Keratinocyte (primary cell): ENCODE measurements at regions not wholly inside any gene's neighbourhood (a gene's known extent, or its start where the extent isn't known, plus 50 kb on each side); places are given as distances from the start of the nearest gene placed in this dataset.

Experiments used
- DNase-seq: peaks from one replicate; pipeline ENCODE4 v3.0.0-alpha.2; 2011; ENCODE audit warnings: low read depth, missing footprints, low spot score
- FAIRE-seq: peaks from 2 replicates; lab custom pipeline; 2011; peaks lifted over from hg19 to GRCh38; lab: Jason Lieb, UNC
- H2AFZ ChIP-seq: 2 replicates; pipeline ENCODE4 v1.6.0; 2012; ENCODE audit warnings: low read length, control low read depth, inconsistent platforms; ENCODE audit not compliant: control insufficient read depth
- H3K27ac ChIP-seq: 2 replicates; pipeline ENCODE4 v1.5.1; 2011; ENCODE audit warnings: low read length; ENCODE audit not compliant: control insufficient read depth, insufficient read depth
- H3K27me3 ChIP-seq: 3 replicates; pipeline ENCODE4 v1.6.0; 2011; ENCODE audit warnings: low read length; ENCODE audit not compliant: control insufficient read depth, insufficient read depth; ENCODE audit errors: extremely low read depth
- H3K36me3 ChIP-seq, 2 experiments: 2 replicates in 1 of 2; 3 replicates in 1 of 2; pipeline ENCODE4 v1.5.1; 2011; ENCODE audit warnings: low read length in 2 of 2, mild to moderate bottlenecking in 1 of 2; ENCODE audit not compliant: control insufficient read depth in 2 of 2, insufficient read depth in 2 of 2; ENCODE audit errors: extremely low read depth in 1 of 2
- H3K4me1 ChIP-seq: 3 replicates; pipeline ENCODE4 v1.5.1; 2011; ENCODE audit warnings: low read length; ENCODE audit not compliant: control insufficient read depth, insufficient read depth; ENCODE audit errors: extremely low read depth
- H3K4me2 ChIP-seq: 3 replicates; pipeline ENCODE4 v1.6.0; 2011; ENCODE audit warnings: low read depth, low read length; ENCODE audit not compliant: control insufficient read depth, insufficient read depth; ENCODE audit errors: extremely low read depth
- H3K4me3 ChIP-seq, 3 experiments: fragments of 200-600 bp in 1 of 3; sonication (generic) in 1 of 3; 2 replicates in 2 of 3; 3 replicates in 1 of 3; pipeline ENCODE4 v1.5.1; 2011 to 2016; ENCODE audit warnings: low read length in 3 of 3, mild to moderate bottlenecking in 3 of 3, control low read depth in 2 of 3, inconsistent platforms in 1 of 3, low read depth in 1 of 3, mixed read lengths in 1 of 3, mixed run types in 1 of 3, moderate library complexity in 1 of 3; ENCODE audit not compliant: control insufficient read depth in 2 of 3, insufficient read depth in 2 of 3; ENCODE audit errors: extremely low read depth in 1 of 3
- H3K79me2 ChIP-seq: 2 replicates; pipeline ENCODE4 v1.6.0; 2012; ENCODE audit warnings: low read length; ENCODE audit not compliant: control insufficient read depth, insufficient read depth
- H3K9ac ChIP-seq: 3 replicates; pipeline ENCODE4 v1.6.0; 2011; ENCODE audit warnings: low read length; ENCODE audit not compliant: control insufficient read depth, insufficient read depth; ENCODE audit errors: extremely low read depth
- H3K9me1 ChIP-seq: 3 replicates; pipeline ENCODE4 v1.6.0; 2011; ENCODE audit warnings: low read length; ENCODE audit not compliant: control insufficient read depth, insufficient read depth; ENCODE audit errors: extremely low read depth
- H3K9me3 ChIP-seq: 2 replicates; pipeline ENCODE4 v1.5.1; 2012; ENCODE audit warnings: low read depth, low read length; ENCODE audit not compliant: control insufficient read depth
- H4K20me1 ChIP-seq: 3 replicates; pipeline ENCODE4 v1.6.0; 2011; ENCODE audit warnings: low read length; ENCODE audit not compliant: control insufficient read depth, insufficient read depth; ENCODE audit errors: extremely low read depth
- CTCF ChIP-seq, 3 experiments: IDR thresholded peaks in 1 of 3; conservative IDR thresholded peaks in 1 of 3; optimal IDR thresholded peaks in 1 of 3; 2 replicates in 2 of 3; 3 replicates in 1 of 3; pipeline versions ENCODE3 to v1.5.1; 2011; ENCODE audit warnings: low read length in 3 of 3, mild to moderate bottlenecking in 3 of 3, moderate library complexity in 2 of 3, control low read depth in 1 of 3, inconsistent platforms in 1 of 3; ENCODE audit not compliant: insufficient read depth in 2 of 3; ENCODE audit errors: extremely low read depth in 1 of 3
- EZH2 ChIP-seq: IDR thresholded peaks from one replicate; pipeline ENCODE4 v1.6.1; 2012; ENCODE audit warnings: inconsistent platforms, mild to moderate bottlenecking, low read length, moderate library complexity
- dilution Hi-C: fragments of 300-500 bp; cut with MboI; formaldehyde crosslinking; loops from one replicate; pipeline ENCODE4 v1.7.0; 2020; ENCODE audit warnings: low sequenced_read_pairs; ENCODE audit not compliant: extremely low pct_ligation_motif_present

- H2AFZ ChIP-seq, result no peak overlapping the region
- no peak overlapping the region for H3K9ac ChIP-seq
- H3K27ac ChIP-seq, result no peak overlapping the region
- H3K79me2 ChIP-seq, result no peaks in the 10 kb centered on the region
- no peak overlapping the region for H3K4me2 ChIP-seq
- dilution Hi-C loops, result no loop called here
- H4K20me1 ChIP-seq, result no peaks in the 10 kb centered on the region
- H3K27me3 ChIP-seq, result no peaks in the 10 kb centered on the region
- no peaks in the 10 kb centered on the region for H3K9me1 ChIP-seq
- H3K4me3 ChIP-seq, result no peak overlapping the region
- no peak for FAIRE-seq
- H3K9me3 ChIP-seq, result no peaks in the 10 kb centered on the region
- no peaks in the 10 kb centered on the region for H3K36me3 ChIP-seq
- DNase-seq, result no peak
- no peak for TF ChIP-seq CTCF (optimal IDR thresholded peaks at IDR 0.05 in 1 of 3, IDR thresholded peaks at IDR 0.05 in 1 of 3, conservative IDR thresholded peaks at IDR 0.05 in 1 of 3; ENCODE audit: extremely low read depth in 1 of 3, insufficient read depth in 2 of 3, low read length in 3 of 3)
- TF ChIP-seq EZH2, result no peak
- no peaks in the 10 kb centered on the region for H3K4me1 ChIP-seq
Measured at GRCh38 chr6:97790926-97791590, 508.0 kb upstream of the MMS22L start.

- dilution Hi-C loops, result no loop called here
- Histone ChIP-seq H3K4me3 (no peak overlapping the region), H3K4me1 (no peaks in the 10 kb centered on the region), H3K4me2 (no peak overlapping the region), H3K27me3 (no peaks in the 10 kb centered on the region), H3K79me2 (no peaks in the 10 kb centered on the region), H3K9ac (no peak overlapping the region), H2AFZ (no peak overlapping the region), H4K20me1 (no peaks in the 10 kb centered on the region), H3K27ac (no peak overlapping the region), H3K36me3 (no peaks in the 10 kb centered on the region), H3K9me1 (no peaks in the 10 kb centered on the region), H3K9me3 (no peaks in the 10 kb centered on the region)
- no peak for TF ChIP-seq EZH2
- no peak for TF ChIP-seq CTCF (optimal IDR thresholded peaks at IDR 0.05 in 1 of 3, IDR thresholded peaks at IDR 0.05 in 1 of 3, conservative IDR thresholded peaks at IDR 0.05 in 1 of 3; ENCODE audit: extremely low read depth in 1 of 3, insufficient read depth in 2 of 3, low read length in 3 of 3)
- DNase-seq, result no peak
- no peak for FAIRE-seq
Measured at GRCh38 chr6:97805596-97805995, 522.6 kb upstream of the MMS22L start.
